Subcutaneous abdominal adipose tissue (tissue), 5 donors: ENCODE measurements at regions not wholly inside any gene's neighbourhood (a gene's known extent, or its start where the extent isn't known, plus 50 kb on each side); places are given as distances from the start of the nearest gene placed in this dataset.
"Not testable (repeated sequence)": the region's sequence is repeated elsewhere in the genome, so short reads cannot be mapped to it uniquely, and the experiment has no call there.

Source experiments
- H3K27ac ChIP-seq: one replicate; pipeline ENCODE4 v1.7.0; 2013; ENCODE audit warnings: low read depth, mild to moderate bottlenecking, inconsistent platforms, low read length, moderate library complexity
- H3K27me3 ChIP-seq, 5 donors: one replicate each; pipeline ENCODE4 v1.7.0; 2013; ENCODE audit warnings: low read length in 5 of 5, inconsistent platforms in 1 of 5; ENCODE audit not compliant: control insufficient read depth in 5 of 5, insufficient read depth in 4 of 5
- H3K36me3 ChIP-seq, 5 donors: one replicate each; pipeline ENCODE4 v1.7.0; 2013; ENCODE audit warnings: low read length in 5 of 5; ENCODE audit not compliant: control insufficient read depth in 5 of 5, insufficient read depth in 5 of 5
- H3K4me1 ChIP-seq, 5 donors: one replicate each; pipeline ENCODE4 v1.7.0; 2013; ENCODE audit warnings: low read length in 5 of 5, mild to moderate bottlenecking in 3 of 5, moderate library complexity in 1 of 5; ENCODE audit not compliant: control insufficient read depth in 5 of 5, insufficient read depth in 5 of 5
- H3K4me3 ChIP-seq, 5 donors: one replicate each; pipeline ENCODE4 v1.7.0; 2013; ENCODE audit warnings: low read length in 5 of 5, low read depth in 1 of 5
- H3K9ac ChIP-seq, 5 donors: one replicate each; pipeline ENCODE4 v1.7.0; 2013; ENCODE audit warnings: low read length in 5 of 5, mild to moderate bottlenecking in 4 of 5, moderate library complexity in 3 of 5
- H3K9me3 ChIP-seq, 5 donors: one replicate each; pipeline ENCODE4 v1.7.0; 2013; ENCODE audit warnings: low read length in 5 of 5; ENCODE audit not compliant: control insufficient read depth in 5 of 5
- donor health status: healthy.
- donor health status: healthy.
- donor health status: healthy.
- donor health status: healthy.
- donor health status: healthy.

DNA sequence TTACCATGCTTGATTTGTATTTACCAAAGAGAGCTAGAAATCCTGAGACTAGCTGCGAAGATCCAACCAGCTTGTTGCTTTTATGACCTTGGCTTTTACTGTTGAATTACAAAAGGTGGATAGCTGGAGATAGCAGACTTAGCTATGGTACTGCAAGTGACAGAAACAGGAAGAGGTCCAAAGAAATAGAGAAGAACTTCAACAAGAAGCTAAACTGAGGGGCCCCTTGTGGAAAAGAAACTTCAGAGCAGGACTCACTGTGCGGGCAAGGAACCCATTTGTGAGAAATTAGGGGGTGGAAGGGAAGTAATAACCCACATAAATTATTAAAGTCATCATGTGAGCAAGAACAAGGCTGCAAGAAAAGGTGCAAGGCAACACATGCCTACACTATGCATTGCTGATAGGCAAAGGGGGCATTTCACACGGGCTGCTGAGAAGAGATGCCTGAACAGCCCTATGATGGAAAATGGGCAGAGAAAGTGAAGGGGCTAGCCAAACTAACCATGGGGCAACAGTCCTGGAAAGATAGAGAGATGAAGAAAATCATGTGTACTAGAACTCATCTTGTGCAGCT, 116.6 kb upstream of the PRDX6 start:
- Histone ChIP-seq H3K9ac (no peak overlapping the region), H3K27me3 (no peaks in the 10 kb centered on the region), H3K4me1 (no peaks in the 10 kb centered on the region), H3K27ac (no peak overlapping the region), H3K36me3 (peaks cover 0 to 4% (median 0%) of the 10 kb centered on the region in 5 donors), H3K4me3 (no peak overlapping the region), H3K9me3 (no peaks in the 10 kb centered on the region)

DNA sequence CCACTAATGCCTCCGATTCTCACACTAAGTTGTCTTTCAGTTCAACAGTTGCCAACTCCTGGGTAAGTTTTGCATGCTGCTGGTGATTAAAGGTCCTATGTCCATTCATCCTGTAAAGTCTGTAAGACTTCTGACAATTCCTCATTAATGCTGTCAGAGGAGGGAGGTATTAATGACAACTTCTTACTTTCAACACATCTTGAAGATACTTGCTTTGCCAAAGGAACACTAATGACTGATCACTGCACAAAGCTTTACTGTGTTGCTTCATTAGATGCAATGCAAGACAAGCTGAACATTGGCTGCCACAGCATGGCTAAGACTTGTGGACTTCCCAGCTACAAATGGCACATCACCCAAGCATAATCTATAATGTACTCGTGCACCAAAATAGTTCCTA, 114.6 kb upstream of the PRDX6 start:
- Histone ChIP-seq H3K36me3 (no peaks in the 10 kb centered on the region), H3K4me3 (no peak overlapping the region), H3K27ac (no peak overlapping the region), H3K9ac (no peak overlapping the region), H3K27me3 (no peaks in the 10 kb centered on the region), H3K4me1 (no peaks in the 10 kb centered on the region), H3K9me3 (no peaks in the 10 kb centered on the region)

DNA sequence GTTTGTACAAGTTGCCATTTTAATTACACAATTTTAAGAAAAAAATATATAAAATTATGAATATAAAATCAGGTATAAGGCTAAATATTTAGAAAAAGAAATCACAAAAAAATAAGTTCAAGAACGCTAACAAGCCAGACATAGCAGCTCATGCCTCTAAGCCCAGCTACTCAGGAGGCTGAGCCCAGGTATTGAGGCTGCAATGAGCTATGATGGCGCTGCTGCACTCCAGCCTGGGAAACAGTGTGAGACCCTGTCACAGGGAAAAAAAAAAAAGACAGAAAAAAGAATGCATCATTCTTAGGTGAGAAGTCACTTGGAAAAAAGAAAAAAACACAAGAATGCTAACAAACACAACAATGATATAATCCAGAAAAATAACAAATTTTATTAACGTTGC, 112.3 kb upstream of the PRDX6 start:
- H3K4me3 ChIP-seq = no peak overlapping the region
- no peaks in the 10 kb centered on the region for H3K27me3 ChIP-seq
- peaks cover 0 to 8% (median 0%) of the 10 kb centered on the region in 5 donors for H3K9me3 ChIP-seq
- H3K27ac ChIP-seq = no peak overlapping the region
- H3K4me1 ChIP-seq = no peaks in the 10 kb centered on the region
- H3K9ac ChIP-seq = no peak overlapping the region
- H3K36me3 ChIP-seq = no peaks in the 10 kb centered on the region

DNA sequence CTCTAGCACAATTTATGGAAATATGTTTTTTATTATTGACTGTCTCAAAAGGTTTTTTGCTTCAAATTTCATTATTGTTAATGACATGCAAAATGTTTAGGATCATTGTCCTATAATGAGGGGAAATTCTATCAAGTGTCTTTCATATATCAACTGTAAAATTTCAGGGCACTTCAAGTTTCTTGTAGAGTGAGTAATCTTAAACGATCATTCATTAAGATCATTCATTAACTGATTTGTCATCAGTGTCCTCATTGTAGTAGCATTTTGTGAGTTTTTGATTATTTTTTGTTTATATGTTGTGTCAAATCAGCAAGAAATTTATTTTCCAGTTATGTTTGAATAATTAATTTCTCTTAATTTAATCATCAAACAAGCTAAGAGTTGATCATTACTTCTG, 111.8 kb upstream of the PRDX6 start:
- Histone ChIP-seq H3K4me3 (no peak overlapping the region), H3K27me3 (no peaks in the 10 kb centered on the region), H3K4me1 (no peaks in the 10 kb centered on the region), H3K9ac (no peak overlapping the region), H3K27ac (no peak overlapping the region), H3K36me3 (no peaks in the 10 kb centered on the region), H3K9me3 (peaks cover 0 to 8% (median 0%) of the 10 kb centered on the region in 5 donors)

GRCh38 chr1:173367136-173367535, 110.0 kb upstream of the PRDX6 start:
- no peaks in the 10 kb centered on the region for H3K27me3 ChIP-seq
- no peak overlapping the region for H3K27ac ChIP-seq
- H3K4me1 ChIP-seq = no peaks in the 10 kb centered on the region
- H3K36me3 ChIP-seq = no peaks in the 10 kb centered on the region
- H3K9me3 ChIP-seq = peaks cover 0 to 8% (median 0%) of the 10 kb centered on the region in 5 donors
- no peak overlapping the region for H3K9ac ChIP-seq
- H3K4me3 ChIP-seq = no peak overlapping the region

DNA sequence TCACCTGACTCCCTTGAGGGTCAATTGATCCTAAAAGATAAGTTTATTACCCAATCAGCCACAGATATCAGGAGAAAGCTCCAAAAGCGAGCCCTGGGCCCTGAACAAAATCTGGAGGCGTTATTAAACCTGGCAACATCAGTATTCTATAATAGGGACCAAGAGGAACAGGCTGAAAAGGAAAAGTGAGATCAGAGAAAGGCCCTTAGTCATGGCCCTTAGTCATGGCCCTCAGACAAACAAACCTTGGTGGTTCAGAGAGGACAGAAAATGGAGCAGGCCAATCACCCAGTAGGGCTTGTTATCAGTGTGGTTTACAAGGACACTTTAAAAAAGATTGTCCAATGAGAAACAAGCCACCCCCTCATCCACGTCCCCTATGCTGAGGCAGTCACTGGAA, 106.5 kb upstream of the PRDX6 start:
- not testable (repeated sequence) for H3K9ac ChIP-seq

DNA sequence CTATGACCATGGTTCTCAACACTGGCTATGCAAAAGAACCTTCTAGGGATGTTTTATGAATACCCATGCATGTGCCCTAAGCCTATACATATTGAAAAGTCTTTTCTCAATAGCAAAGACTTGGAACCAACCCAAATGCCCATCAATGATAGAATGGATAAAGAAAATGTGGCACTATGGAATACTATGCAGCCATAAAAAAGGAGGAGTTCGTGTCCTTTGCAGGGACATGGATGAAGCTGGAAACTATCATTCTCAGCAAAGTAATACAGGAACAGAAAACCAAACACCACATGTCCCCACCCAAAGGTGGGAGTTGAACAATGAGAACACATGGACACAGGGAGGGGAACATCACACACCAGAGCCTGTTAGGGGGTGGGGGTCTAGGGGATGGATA, 101.1 kb upstream of the PRDX6 start:
- not testable (repeated sequence) for H3K4me3 ChIP-seq, H3K9ac ChIP-seq, H3K27ac ChIP-seq, H3K36me3 ChIP-seq, H3K27me3 ChIP-seq, H3K4me1 ChIP-seq
- H3K9me3 ChIP-seq = peaks cover 0 to 15% (median 3%) of the 10 kb centered on the region in 5 donors

More for the DNA sequence above, 106.5 kb upstream of the PRDX6 start:
- H3K27ac ChIP-seq, H3K36me3 ChIP-seq, H3K4me1 ChIP-seq, H3K27me3 ChIP-seq, H3K4me3 ChIP-seq: not testable (repeated sequence)
- peaks cover 0 to 12% (median 0%) of the 10 kb centered on the region in 5 donors for H3K9me3 ChIP-seq

DNA sequence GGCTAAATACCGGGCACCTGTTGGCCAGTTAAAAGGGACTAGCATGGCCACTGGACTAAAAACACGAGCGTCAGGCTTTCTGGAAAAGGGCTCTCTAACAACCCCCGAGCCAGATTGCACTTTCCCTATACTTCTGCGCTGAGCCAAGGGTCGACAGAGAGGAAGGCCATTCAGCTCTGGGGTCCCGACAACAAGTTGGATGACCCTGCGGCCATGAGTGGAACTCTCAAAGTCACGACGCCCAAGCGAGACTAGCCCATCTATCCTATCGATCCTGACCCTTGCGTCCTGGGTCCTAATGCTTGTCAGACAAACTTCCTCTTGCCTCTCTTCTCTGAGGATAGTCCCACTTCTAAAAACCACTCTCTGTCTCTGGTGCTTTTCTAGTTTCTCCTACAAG, 99.9 kb upstream of the PRDX6 start:
- Histone ChIP-seq H3K4me1 (no peaks in the 10 kb centered on the region), H3K36me3 (no peaks in the 10 kb centered on the region), H3K27ac (no peak overlapping the region)

DNA sequence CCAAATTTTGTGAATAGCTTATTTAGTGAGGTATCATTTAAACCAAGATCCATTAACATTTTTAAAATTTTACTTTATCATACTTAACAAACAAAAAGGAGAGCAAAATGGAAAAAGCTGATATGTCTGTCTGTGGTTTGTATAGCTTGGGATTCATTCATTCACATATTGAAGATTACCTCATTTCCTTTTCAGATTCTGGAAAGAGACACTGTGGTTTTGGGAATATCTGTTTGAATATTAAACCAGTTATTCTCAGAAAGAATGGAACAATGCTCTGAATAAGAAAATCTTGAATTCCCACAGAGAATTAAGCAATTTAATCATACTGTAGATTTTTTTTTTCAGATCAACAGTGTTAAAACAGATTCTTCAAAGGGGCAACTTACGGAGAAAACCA, 93.8 kb upstream of the PRDX6 start:
- H3K9ac ChIP-seq = no peak overlapping the region
- H3K4me1 ChIP-seq = no peaks in the 10 kb centered on the region
- H3K27ac ChIP-seq = no peak overlapping the region
- H3K9me3 ChIP-seq = peaks cover 0 to 3% (median 0%) of the 10 kb centered on the region in 5 donors
- peaks cover 0 to 4% (median 0%) of the 10 kb centered on the region in 5 donors for H3K36me3 ChIP-seq
- no peak overlapping the region for H3K4me3 ChIP-seq
- H3K27me3 ChIP-seq = no peaks in the 10 kb centered on the region

More for the DNA sequence above, 99.9 kb upstream of the PRDX6 start:
- H3K4me3 ChIP-seq = no peak overlapping the region
- no peaks in the 10 kb centered on the region for H3K27me3 ChIP-seq
- H3K9ac ChIP-seq = no peak overlapping the region
- peaks cover 0 to 15% (median 3%) of the 10 kb centered on the region in 5 donors for H3K9me3 ChIP-seq

GRCh38 chr1:173388352-173388751, 88.8 kb upstream of the PRDX6 start:
- no peak overlapping the region for H3K9ac ChIP-seq
- H3K27me3 ChIP-seq = no peaks in the 10 kb centered on the region
- no peak overlapping the region for H3K4me3 ChIP-seq
- peaks cover 0 to 4% (median 0%) of the 10 kb centered on the region in 5 donors for H3K36me3 ChIP-seq
- H3K4me1 ChIP-seq = no peaks in the 10 kb centered on the region
- no peak overlapping the region for H3K27ac ChIP-seq
- H3K9me3 ChIP-seq = peaks cover 0 to 3% (median 0%) of the 10 kb centered on the region in 5 donors
